ENCODE measurements at regions not wholly inside any gene's neighbourhood (a gene's known extent, or its start where the extent isn't known, plus 50 kb on each side); places are given as distances from the start of the nearest gene placed in this dataset.

DNA sequence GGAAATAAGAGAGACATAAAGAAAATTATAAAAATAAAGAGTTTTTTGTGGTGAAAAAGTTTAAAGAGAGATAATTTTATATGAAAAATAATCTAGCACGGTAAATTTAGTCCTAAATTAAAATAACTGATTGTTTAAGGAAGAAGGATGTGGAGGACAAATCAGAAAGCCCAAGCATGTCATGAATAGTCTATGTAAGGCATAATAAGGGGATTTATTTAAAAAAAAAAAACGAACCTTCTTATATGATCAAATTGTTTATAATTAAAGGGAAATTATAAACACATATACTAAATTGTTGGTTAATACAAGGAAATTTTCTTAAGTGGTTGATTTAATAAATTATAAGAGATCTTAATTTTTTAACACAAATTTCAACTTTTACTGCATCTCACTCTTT lies 551.8 kb upstream of the TYRP1 start:
- no peak for DNase-seq (ENCODE audit: low read depth)

- no peak for DNase-seq (ENCODE audit: low read depth)
Observed at GRCh38 chr9:12155401-12156134, 537.6 kb upstream of the TYRP1 start.

GRCh38 chr9:12162181-12162815 lies 530.9 kb upstream of the TYRP1 start:
- DNase-seq (ENCODE audit: low read depth): no peak

- no peak for DNase-seq (ENCODE audit: low read depth)
Observed at GRCh38 chr9:12163723-12164458, 529.3 kb upstream of the TYRP1 start.

DNA sequence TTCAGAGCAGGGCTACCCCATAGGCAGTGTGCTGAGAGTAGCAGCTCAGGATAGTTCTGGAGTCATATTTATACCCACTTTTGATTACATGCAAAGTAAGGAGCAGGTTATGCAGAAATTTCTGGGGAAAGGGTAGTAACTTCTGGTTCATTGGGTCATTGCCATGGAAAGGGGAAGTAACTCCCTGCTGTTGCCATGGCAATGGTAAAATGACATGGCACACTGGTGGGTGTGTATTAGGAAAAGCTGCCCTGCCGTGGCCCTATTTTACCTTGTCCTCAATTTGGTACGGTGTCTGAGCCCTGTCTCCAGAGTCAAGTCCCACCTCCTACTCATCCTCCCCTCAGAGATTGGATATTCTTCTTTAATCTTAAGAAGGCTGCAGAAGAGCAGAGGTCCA lies 526.7 kb upstream of the TYRP1 start:
- no peak for DNase-seq (ENCODE audit: low read depth)

- no peak for DNase-seq (ENCODE audit: low read depth)
Observed at GRCh38 chr9:12170456-12170855, 522.7 kb upstream of the TYRP1 start.

GRCh38 chr9:12178634-12179033 lies 514.6 kb upstream of the TYRP1 start:
- no peak for DNase-seq (ENCODE audit: low read depth)

- DNase-seq (ENCODE audit: low read depth): no peak
Observed at GRCh38 chr9:12182806-12183205, 510.4 kb upstream of the TYRP1 start.

DNA sequence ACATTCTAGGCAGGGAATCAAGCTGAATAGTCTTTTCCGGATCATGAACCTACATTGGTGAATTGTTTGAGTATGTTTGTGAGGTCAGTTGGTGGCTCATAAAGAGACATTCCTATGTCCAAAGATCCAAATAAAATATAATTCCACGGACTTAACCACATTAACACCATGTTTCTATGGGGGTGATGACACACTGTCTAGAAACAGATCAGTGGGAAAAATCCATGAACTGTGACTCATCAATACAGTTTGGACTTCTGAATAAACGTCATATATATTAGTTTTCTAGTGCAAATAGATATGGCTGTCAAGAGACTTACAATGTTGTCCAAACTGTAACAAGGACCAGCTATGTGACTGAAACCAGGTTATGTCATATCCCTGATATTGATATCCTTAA lies 509.9 kb upstream of the TYRP1 start:
- DNase-seq (ENCODE audit: low read depth): no peak

DNA sequence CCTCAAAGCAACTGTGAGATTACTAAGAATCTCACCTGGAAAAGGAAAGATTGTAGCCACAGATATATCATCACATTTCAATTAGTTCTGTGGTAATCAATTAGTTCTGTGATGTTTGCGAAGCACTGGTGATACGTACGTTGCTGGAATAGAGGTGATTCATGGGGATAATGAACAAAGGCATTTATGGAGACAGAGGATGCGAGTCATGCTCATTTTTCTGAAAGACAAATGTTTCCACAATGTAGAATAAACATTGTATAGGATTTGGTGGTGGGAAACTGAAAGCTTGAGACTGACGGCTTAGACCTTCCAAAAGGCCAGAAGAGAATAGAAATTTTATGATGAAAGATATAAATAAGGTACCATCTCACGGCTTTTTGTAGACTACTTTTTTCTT lies 507.3 kb upstream of the TYRP1 start:
- DNase-seq (ENCODE audit: low read depth): no peak

GRCh38 chr9:12191630-12192029 lies 501.6 kb upstream of the TYRP1 start:
- no peak for DNase-seq (ENCODE audit: low read depth)

DNA sequence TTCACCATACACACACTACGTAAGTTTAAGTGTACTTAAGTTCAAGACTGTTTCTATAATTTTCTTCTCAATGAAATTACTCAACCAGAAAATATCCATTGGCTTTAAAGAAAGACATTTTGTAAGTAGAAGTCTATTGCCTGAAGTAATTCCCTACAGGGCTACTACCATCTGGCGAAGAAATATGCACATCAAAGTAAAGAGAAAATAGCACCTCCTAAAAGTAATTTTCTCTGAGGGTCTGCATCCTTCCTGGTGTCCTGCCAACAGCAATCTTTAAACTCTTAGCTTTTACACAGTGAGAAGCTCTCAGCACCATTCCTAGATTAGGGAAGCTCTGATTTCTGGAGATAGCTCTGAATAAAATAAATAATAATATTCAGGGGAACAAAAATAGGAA lies 498.5 kb upstream of the TYRP1 start:
- no peak for DNase-seq (ENCODE audit: low read depth)

DNA sequence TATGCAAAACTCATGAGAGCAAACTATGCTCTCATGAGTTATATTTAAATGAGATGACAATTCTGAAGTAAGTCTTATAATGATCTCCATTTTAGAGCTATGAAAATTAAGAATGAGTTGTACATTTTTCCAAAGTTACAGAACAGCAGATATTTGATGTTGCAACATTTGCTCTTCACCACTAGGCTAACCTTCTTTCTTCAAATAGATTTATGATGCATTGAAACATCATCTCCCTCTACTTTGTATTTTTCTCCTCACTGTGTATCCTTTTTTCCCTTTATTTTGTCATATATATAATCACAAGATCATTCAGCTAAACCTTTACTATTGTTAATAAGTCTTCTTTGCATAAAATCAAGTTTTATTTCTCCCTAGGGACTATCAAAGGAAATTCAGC lies 497.7 kb upstream of the TYRP1 start:
- no peak for DNase-seq (ENCODE audit: low read depth)

- DNase-seq (ENCODE audit: low read depth): no peak
Observed at GRCh38 chr9:12204512-12204911, 488.7 kb upstream of the TYRP1 start.

DNA sequence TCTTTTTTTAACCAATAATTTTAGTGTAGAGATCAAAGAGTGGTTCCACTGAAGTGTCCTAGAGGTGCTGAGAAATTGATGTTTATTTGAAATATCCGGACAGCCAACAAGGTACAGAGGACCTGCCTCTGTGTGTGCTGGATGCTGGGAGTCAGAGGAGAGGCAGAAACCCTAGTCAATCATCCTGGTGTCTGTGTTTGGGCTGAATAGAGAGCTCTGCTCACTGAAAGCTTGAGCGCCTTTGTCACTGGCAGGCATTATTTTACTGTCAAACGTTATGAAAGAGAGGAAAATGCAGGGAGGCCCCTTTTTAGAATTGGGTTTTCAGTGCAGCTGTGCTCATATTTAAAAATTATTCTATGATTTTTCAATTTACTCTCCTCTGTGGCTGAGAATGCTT lies 480.3 kb upstream of the TYRP1 start:
- no peak for DNase-seq (ENCODE audit: low read depth)

DNA sequence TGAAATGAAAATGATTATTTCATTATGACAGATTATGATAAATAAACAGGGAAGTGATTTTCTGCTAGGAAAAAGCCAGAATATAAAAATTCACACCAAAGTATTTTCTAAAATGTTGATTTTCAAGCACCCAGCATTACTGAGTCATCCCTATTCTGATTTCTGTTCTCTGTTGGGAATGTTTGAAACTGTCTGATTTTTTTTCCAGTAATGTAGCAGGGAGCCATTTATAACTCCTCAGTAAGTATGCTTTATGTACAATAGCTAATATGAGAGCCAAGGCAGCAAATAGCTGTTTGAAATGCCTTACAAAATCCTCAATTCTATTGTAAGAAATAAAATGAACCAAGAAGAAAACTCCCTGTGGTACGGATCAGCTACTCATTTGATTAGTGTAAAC lies 471.7 kb upstream of the TYRP1 start:
- DNase-seq (ENCODE audit: low read depth): no peak

DNA sequence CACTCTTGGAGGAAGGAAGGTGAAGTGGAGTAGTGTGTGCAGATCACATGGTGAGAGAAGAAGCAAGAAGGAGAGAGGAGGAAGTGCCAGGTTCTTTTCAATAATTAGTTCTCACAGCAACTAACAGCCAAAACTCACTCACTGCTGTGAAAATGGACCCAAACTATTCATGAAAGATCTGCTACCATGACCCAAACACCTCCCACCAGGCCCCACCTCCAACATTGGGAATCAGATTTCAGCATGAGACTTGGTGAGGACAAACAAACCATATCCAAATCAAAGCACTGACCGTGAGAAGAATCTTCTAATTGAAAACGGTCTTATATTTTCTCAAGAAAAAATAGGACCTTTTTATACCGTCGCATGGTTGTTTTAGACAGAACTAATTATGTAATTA lies 468.7 kb upstream of the TYRP1 start:
- no peak for DNase-seq (ENCODE audit: low read depth)

DNA sequence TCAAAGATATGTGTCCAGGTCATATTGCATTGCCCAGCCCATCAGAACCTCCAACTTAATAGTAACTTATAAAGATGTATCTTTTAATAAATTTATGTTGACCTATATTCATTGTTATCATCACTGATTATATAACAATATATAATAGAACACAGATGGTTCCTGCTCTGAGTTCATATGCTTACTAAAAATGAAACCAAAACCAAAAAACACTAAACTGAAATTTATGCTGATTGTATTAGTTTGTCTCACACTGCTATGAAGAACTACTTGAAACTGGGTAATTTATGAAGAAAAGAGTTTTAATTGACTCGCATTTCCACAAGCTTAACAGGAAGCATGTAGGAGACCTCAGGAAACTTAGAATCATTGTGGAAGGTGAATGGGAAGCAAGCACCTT lies 462.5 kb upstream of the TYRP1 start:
- DNase-seq (ENCODE audit: low read depth): no peak

DNA sequence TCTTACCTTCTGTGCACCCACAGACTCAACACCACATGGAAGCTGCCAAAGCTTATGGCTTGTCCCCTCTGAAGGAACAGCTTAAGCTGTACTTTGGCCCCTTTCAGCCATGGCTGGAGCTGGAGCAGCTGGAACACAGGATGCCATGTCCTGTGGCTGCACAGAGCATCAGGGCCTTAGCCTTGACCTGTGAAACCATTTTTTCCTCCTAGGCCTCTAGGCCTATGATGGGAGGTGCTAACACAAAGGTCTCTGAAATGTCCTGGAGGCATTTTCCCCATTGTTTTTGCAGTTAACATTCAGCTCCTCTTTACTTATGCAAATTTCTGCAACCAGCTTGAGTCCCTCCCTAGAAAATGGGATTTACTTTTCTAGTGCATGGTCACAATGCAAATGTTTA lies 461.4 kb upstream of the TYRP1 start:
- no peak for DNase-seq (ENCODE audit: low read depth)

DNA sequence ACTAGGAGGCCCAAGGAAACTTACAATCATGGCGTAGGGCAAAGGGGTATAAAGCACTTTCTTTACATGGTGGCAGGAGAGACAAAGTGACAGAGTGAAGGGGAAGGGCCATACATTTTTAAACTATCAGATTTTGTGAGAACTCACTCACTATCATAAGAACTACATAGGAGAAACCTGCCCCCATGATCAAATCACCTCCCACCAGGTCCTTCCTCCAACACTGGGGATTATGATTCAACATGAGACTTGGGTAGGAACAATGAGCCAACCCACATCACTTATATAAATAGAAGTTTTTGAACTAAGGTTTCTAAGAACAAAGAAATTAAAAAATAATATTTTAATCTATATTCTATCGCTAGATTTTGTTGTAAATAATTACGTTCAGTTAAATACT lies 460.3 kb upstream of the TYRP1 start:
- no peak for DNase-seq (ENCODE audit: low read depth)

DNA sequence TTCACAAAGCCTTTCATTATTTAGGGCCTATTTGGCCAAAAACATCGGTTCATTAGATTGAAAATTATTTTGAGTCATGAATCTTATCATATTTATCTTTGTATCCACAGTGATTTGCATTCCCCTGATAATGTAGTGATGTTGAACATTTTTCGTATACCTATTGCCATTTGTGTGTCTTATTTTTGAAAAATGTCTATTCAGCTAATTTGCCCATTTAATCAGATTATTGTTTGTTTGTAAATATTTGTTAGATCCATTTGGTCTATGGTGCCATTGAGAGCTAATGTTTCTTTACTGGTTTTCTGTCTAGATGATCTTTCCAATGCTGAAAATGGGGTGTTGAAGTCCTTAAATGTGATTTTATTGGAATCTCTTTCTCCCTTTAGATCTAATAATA lies 439.2 kb upstream of the TYRP1 start:
- DNase-seq (ENCODE audit: low read depth): no peak

DNA sequence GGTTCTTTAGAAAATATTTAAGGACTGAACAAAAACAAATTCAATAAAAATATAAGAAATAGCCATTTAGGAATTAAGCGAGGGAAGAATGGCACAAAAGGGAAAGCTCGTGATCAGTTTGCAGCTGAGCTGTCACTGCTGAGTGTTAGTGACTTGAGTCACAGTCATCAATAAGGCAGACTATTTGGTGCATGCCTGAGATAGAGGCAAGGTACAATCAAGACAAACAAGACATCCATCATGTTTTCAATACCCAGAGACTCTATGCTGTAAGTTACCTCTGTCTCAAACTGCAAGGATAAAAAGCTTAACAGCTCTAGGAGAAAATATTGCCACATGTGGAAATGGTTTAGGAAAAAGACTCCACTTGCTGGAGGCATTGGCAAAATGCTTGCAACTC lies 426.4 kb upstream of the TYRP1 start:
- DNase-seq (ENCODE audit: low read depth): no peak

DNA sequence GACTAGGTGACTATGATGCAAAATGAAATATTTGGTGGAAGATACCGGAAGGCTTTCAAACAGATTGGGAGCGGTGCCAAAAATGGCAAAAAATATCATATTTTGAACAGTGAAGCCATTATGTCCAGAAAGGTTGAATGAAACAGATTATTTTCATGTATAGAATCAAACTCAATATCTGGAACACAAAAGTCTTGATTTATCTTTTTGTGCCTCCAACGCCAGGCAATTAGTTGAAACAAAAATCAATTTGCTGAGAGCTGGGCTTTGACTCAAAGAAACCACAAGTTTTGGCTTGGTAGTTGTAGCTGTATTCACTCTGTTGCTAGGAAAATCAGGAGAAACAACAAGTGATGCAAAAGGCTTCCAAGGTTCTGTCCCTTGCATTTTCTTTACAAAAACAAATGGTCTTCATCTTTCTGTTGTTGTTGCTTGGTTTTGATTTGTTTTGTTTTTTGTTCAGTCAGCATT lies 421.7 kb upstream of the TYRP1 start:
- no peak for DNase-seq (ENCODE audit: low read depth)
